Liver (tissue), 8 donors: ENCODE measurements at regions not wholly inside any gene's neighbourhood (a gene's known extent, or its start where the extent isn't known, plus 50 kb on each side); places are given as distances from the start of the nearest gene placed in this dataset.

ENCODE experiments used
- DNase-seq: peaks from one replicate; pipeline ENCODE4 v3.0.0-alpha.2; 2017; ENCODE audit warnings: low spot score
- H3K27ac ChIP-seq, 2 donors: one replicate each; pipeline ENCODE4 v1.7.0; 2013; ENCODE audit warnings: inconsistent platforms in 2 of 2, low read length in 2 of 2, control low read depth in 1 of 2, low read depth in 1 of 2, mild to moderate bottlenecking in 1 of 2
- H3K27me3 ChIP-seq, 4 donors: one replicate each; pipeline versions ENCODE4 v1.6.1 to v1.7.0; 2013; ENCODE audit warnings: low read length in 3 of 4, inconsistent platforms in 1 of 4, mild to moderate bottlenecking in 1 of 4, moderate library complexity in 1 of 4; ENCODE audit not compliant: control insufficient read depth in 4 of 4, insufficient read depth in 4 of 4
- H3K36me3 ChIP-seq, 4 donors: one replicate each; pipeline versions ENCODE4 v1.6.1 to v1.7.0; 2013; ENCODE audit warnings: low read length in 3 of 4, mild to moderate bottlenecking in 3 of 4, low read depth in 1 of 4, moderate library complexity in 1 of 4; ENCODE audit not compliant: control insufficient read depth in 4 of 4, insufficient read depth in 3 of 4
- H3K4me1 ChIP-seq, 4 donors: one replicate each; pipeline versions ENCODE4 v1.6.1 to v1.7.0; 2013; ENCODE audit warnings: low read length in 3 of 4, mild to moderate bottlenecking in 3 of 4, moderate library complexity in 1 of 4; ENCODE audit not compliant: control insufficient read depth in 4 of 4, insufficient read depth in 4 of 4
- H3K4me3 ChIP-seq, 3 donors: one replicate each; pipeline versions ENCODE4 v1.6.1 to v1.7.0; 2013; ENCODE audit warnings: low read length in 3 of 3, control low read depth in 1 of 3, low read depth in 1 of 3, mild to moderate bottlenecking in 1 of 3
- H3K9ac ChIP-seq, 2 donors: one replicate each; pipeline ENCODE4 v1.7.0; 2013; ENCODE audit warnings: low read length in 2 of 2, mild to moderate bottlenecking in 2 of 2, moderate library complexity in 2 of 2, control low read depth in 1 of 2, low read depth in 1 of 2
- H3K9me3 ChIP-seq, 4 donors: one replicate each; pipeline versions ENCODE4 v1.6.1 to v1.7.0; 2013; ENCODE audit warnings: low read length in 3 of 4; ENCODE audit not compliant: control insufficient read depth in 4 of 4
- ATF3 ChIP-seq: IDR thresholded peaks from 2 replicates; pipeline ENCODE4 v1.6.1; 2016; ENCODE audit warnings: antibody characterized with exemption
- CTCF ChIP-seq: fragments of 150-350 bp; IDR thresholded peaks from 2 replicates; pipeline ENCODE4 v1.5.1; 2017; ENCODE audit warnings: improper control_type of control experiment, low read depth, low read length; ENCODE audit not compliant: missing input control
- EGR1 ChIP-seq, 2 donors: IDR thresholded peaks; 2 replicates each; pipeline ENCODE4 v1.6.1; 2016 to 2018; ENCODE audit warnings: antibody characterized with exemption in 2 of 2, low read depth in 2 of 2
- FOXA1 ChIP-seq: IDR thresholded peaks from 2 replicates; pipeline ENCODE4 v1.6.1; 2016; ENCODE audit warnings: antibody characterized with exemption
- FOXA2 ChIP-seq: IDR thresholded peaks from 2 replicates; pipeline ENCODE4 v1.6.1; 2016; ENCODE audit warnings: antibody characterized with exemption
- GABPA ChIP-seq, 2 donors: IDR thresholded peaks in 1 of 2; conservative IDR thresholded peaks in 1 of 2; 2 replicates each; pipeline ENCODE4 v1.6.1; 2016; ENCODE audit warnings: antibody characterized with exemption in 2 of 2, mild to moderate bottlenecking in 1 of 2, moderate library complexity in 1 of 2
- HNF4A ChIP-seq, 2 donors: conservative IDR thresholded peaks; 2 replicates each; pipeline ENCODE4 v1.6.1; 2016; ENCODE audit warnings: antibody characterized with exemption in 2 of 2, mild to moderate bottlenecking in 2 of 2
- HNF4G ChIP-seq: IDR thresholded peaks from 2 replicates; pipeline ENCODE4 v1.6.1; 2016; ENCODE audit warnings: antibody characterized with exemption
- JUND ChIP-seq, 2 donors: IDR thresholded peaks; 2 replicates each; pipeline ENCODE4 v1.6.1; 2016; ENCODE audit warnings: antibody characterized with exemption in 2 of 2
- MAX ChIP-seq: IDR thresholded peaks from 2 replicates; pipeline ENCODE4 v1.6.1; 2016; ENCODE audit warnings: antibody characterized with exemption
- NR2F2 ChIP-seq: IDR thresholded peaks from 2 replicates; pipeline ENCODE4 v1.6.1; 2016; ENCODE audit warnings: antibody characterized with exemption
- RAD21 ChIP-seq, 2 donors: IDR thresholded peaks; 2 replicates each; pipeline ENCODE4 v1.6.1; 2016; ENCODE audit warnings: antibody characterized with exemption in 2 of 2, mild to moderate bottlenecking in 2 of 2
- REST ChIP-seq: IDR thresholded peaks from 2 replicates; pipeline ENCODE4 v1.6.1; 2016; ENCODE audit warnings: antibody characterized with exemption, mild to moderate bottlenecking
- RXRA ChIP-seq, 2 donors: IDR thresholded peaks; 2 replicates each; pipeline ENCODE4 v1.6.1; 2017 to 2018; ENCODE audit warnings: antibody characterized with exemption in 2 of 2, mild to moderate bottlenecking in 1 of 2
- SP1 ChIP-seq: IDR thresholded peaks from 2 replicates; pipeline ENCODE4 v1.6.1; 2018; ENCODE audit warnings: antibody characterized with exemption, mild to moderate bottlenecking
- TAF1 ChIP-seq: conservative IDR thresholded peaks from 2 replicates; pipeline ENCODE4 v1.6.1; 2016; ENCODE audit warnings: antibody characterized with exemption, mild to moderate bottlenecking
- YY1 ChIP-seq: IDR thresholded peaks from 2 replicates; pipeline ENCODE4 v1.6.1; 2016; ENCODE audit warnings: antibody characterized with exemption, mild to moderate bottlenecking
- WGBS: extraction: QIAGEN DNeasy Blood & Tissue Kit; methylation state at CpG from one replicate; pipeline ENCODE4 v1.1.7; 2013; 5-methylcytosine and 5-hydroxymethylcytosine counted together
- donor health status: healthy.
- donor health status: healthy.
- donor health status: healthy.
- donor health status: healthy.
- donor health status: healthy.

DNA sequence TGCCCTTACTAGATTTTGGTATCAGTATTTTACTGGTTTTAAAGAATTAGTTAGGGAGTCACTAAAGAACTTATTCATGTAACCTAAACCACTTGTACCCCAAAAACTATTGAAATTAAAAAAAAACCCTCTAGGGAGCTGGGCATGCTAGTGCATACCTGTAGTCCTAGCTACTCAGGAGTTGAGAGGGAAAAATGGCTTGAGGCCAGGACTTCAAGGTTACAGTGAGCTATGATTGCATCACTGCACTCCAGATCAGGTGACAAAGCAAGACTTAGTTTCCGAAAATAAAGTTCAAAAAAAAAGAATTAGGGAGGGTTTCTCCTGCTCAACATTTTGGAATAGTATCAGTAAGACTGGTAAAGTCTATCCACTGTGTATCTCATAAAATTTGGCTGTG is 364.4 kb upstream of the LUZP2 start (continued):
- TF ChIP-seq YY1 (no peak), FOXA2 (no peak), RAD21 (IDR thresholded peaks at IDR 0.05) (no peak)

- H3K9ac ChIP-seq: no peak overlapping the region
- no peak overlapping the region for H3K4me3 ChIP-seq
- no peaks in the 10 kb centered on the region for H3K9me3 ChIP-seq
- H3K27me3 ChIP-seq: no peaks in the 10 kb centered on the region
- H3K27ac ChIP-seq: no peak overlapping the region
- DNase-seq: no peak
- TF ChIP-seq HNF4A (conservative IDR thresholded peaks at IDR 0.05) (no peak), TAF1 (no peak), HNF4G (no peak), RAD21 (IDR thresholded peaks at IDR 0.05) (no peak)
- no peaks in the 10 kb centered on the region for H3K36me3 ChIP-seq
- H3K4me1 ChIP-seq: no peaks in the 10 kb centered on the region
Observed at GRCh38 chr11:24134879-24135589, 361.8 kb upstream of the LUZP2 start.

GRCh38 chr11:24142062-24142461 is 354.8 kb upstream of the LUZP2 start:
- no peak for TF ChIP-seq HNF4G
- no peak for TF ChIP-seq TAF1
- Histone ChIP-seq H3K36me3 (no peaks in the 10 kb centered on the region), H3K27ac (no peak overlapping the region), H3K4me3 (no peak overlapping the region), H3K27me3 (peaks cover 0 to 1% (median 0%) of the 10 kb centered on the region in 4 donors), H3K9me3 (no peaks in the 10 kb centered on the region), H3K9ac (no peak overlapping the region), H3K4me1 (no peaks in the 10 kb centered on the region)
- WGBS: 83% methylated on average over 4 of the region's 4 CpGs
- DNase-seq: no peak

DNA sequence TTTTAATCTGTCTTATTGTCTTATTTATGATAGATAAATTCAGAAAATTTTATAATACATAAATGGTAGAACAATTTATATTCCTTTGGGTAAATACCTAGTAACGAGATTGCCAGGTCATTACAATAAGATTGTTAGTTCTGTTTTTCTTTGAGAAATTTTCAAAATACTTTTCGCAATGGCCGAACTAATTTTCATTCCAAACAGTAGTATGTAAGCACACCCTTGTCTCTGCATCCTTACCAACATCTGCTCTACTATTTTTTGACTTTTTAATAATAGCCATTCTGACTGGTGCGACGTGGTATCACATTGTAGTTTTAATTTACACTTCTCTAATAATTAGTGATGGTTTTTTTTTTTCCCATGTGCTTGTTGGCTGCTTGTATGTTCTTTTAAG is 351.4 kb upstream of the LUZP2 start:
- no peak overlapping the region for H3K4me3 ChIP-seq
- no peaks in the 10 kb centered on the region for H3K36me3 ChIP-seq
- H3K9me3 ChIP-seq: no peaks in the 10 kb centered on the region
- no peaks in the 10 kb centered on the region for H3K4me1 ChIP-seq
- 50% methylated on average over 5 of the region's 5 CpGs for WGBS
- no peak overlapping the region for H3K27ac ChIP-seq
- H3K27me3 ChIP-seq: peaks cover 0 to 1% (median 0%) of the 10 kb centered on the region in 4 donors
- H3K9ac ChIP-seq: no peak overlapping the region
- DNase-seq: no peak
- TF ChIP-seq RAD21 (IDR thresholded peaks at IDR 0.05) (no peak), HNF4G (no peak), YY1 (no peak)

DNA sequence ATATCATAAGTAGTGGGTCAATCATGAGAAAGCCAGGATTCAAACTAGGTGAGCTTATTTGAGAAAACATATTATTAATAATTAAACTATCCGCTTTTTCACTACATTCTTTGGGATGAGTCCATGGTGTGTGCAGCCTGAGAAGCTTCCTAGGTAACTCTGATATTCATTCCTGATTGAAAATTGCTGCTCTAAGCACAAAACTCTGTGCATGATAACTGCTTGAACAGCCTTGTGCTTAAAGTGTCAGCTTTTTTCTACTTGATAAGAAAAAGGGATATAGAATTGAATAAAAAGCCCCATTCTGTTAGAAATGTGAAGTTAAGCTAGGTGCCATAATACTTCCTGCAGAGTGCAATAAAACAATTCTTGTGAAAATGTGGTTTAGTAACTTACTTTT is 343.5 kb upstream of the LUZP2 start:
- WGBS: 87% methylated on average over 1 of the region's 1 CpG
- no peak for TF ChIP-seq GABPA (IDR thresholded peaks at IDR 0.05 in 1 of 2, conservative IDR thresholded peaks at IDR 0.05 in 1 of 2)
- no peak for TF ChIP-seq REST
- no peak for TF ChIP-seq MAX
- TF ChIP-seq ATF3: no peak
- TF ChIP-seq CTCF: no peak
- no peak for TF ChIP-seq EGR1 (IDR thresholded peaks at IDR 0.05; ENCODE audit: low read depth in 2 of 2)
- TF ChIP-seq YY1: no peak
- no peak for TF ChIP-seq FOXA1
- TF ChIP-seq HNF4A (conservative IDR thresholded peaks at IDR 0.05): no peak
- no peak for TF ChIP-seq FOXA2
- TF ChIP-seq TAF1: no peak
- no peak for TF ChIP-seq JUND (IDR thresholded peaks at IDR 0.05)
- TF ChIP-seq SP1: no peak
- TF ChIP-seq NR2F2: no peak
- TF ChIP-seq RXRA (IDR thresholded peaks at IDR 0.05): no peak
- Histone ChIP-seq H3K27ac (no peak overlapping the region), H3K36me3 (no peaks in the 10 kb centered on the region), H3K27me3 (no peaks in the 10 kb centered on the region), H3K4me1 (no peaks in the 10 kb centered on the region), H3K4me3 (no peak overlapping the region), H3K9me3 (no peaks in the 10 kb centered on the region), H3K9ac (no peak overlapping the region)
- DNase-seq: no peak
